GM12872 (cell line): ENCODE measurements at regions not wholly inside any gene's neighbourhood (a gene's known extent, or its start where the extent isn't known, plus 50 kb on each side); places are given as distances from the start of the nearest gene placed in this dataset.

Experiments
- CTCF ChIP-seq: IDR thresholded peaks from 3 replicates; pipeline ENCODE4 v1.5.1; 2011; ENCODE audit warnings: low read depth, mild to moderate bottlenecking, low read length, moderate library complexity; ENCODE audit not compliant: insufficient read depth

DNA sequence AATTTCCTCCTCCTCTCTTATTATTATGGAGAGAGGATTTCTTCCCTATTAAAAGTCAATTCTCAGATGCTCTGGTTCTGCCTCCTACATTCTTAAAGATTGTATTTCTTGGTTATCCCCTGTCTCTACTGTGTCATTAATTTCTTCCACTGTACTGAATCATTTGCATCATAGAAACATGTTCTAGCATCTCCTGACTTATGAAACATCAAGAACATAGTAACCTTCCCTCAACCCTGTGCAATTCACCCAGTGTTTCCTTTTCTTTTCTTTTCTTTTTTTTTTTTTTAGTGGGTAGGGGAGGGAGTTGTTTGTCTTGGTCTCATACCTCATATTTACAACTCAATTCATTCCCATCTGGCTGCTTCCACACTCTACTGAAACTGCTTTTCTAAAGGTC is 288.0 kb upstream of the PLET1 start:
- no peak for TF ChIP-seq CTCF

GRCh38 chr11:112553205-112553731 is 292.6 kb upstream of the PLET1 start:
- TF ChIP-seq CTCF = no peak

GRCh38 chr11:112554586-112554985 is 293.9 kb upstream of the PLET1 start:
- TF ChIP-seq CTCF = no peak

DNA sequence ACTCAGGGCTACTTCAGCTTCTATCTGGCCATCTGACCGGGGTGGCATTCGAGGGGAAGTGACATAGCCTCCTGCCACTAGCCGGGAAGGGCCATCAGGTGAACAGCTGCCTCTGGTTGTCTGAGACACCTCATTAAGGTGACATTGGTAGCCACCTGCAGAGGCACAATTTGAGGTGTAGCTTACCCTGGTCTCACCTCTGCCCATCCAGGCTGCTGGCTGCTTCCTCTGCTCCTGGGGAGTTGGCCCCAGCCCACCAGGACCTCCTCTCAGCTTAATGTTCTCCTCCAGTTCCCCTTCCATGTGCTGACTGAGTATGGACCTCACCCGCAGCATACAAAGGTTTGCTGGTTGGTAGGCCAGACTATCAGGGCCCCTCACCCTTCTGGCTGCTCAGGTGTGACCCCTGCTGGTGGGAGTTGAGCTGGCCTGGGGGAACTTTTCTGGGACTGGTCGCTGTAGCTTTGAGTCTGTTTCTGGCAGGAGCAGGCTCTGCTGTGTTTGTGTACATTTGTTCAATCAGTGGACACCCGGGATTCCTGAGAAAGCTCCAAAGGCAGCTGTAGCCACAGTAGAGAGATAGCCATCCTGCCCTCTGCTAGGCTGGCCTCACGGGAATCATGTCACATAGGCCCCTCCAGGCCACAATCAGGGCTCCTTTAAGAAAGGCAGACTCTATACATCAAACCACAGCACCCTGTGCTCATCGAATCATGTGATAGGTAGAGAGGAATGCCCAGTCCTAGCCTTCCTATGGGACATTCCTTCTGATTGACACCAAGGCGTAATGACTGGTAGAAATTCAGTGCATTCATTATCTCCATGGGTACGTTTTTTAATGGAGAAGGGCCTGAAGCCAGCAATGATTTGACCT is 295.1 kb upstream of the PLET1 start:
- peak; percentile 86 for TF ChIP-seq CTCF

- TF ChIP-seq CTCF = no peak
These were observed 298.0 kb upstream of the PLET1 start for GRCh38 chr11:112558691-112559090.

DNA sequence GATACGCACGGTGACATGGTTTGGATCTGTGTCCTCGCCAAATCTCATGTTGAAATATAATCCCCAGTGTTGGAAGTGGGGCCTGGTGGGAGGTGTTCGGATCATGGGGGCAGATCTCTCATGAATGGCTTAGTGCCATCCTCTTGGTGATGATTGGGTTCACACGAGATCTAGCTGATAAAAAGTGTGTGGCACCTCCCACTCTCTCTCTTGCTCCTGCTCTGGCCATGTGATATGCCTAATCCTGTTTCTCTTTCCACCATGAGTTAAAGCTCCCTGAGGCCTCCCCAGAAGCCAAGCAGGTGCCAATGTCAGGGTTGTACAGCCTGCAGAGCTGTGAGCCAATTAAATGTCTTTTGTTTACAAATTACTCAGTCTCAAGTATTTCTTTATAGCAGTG is 303.1 kb upstream of the PLET1 start:
- no peak for TF ChIP-seq CTCF

DNA sequence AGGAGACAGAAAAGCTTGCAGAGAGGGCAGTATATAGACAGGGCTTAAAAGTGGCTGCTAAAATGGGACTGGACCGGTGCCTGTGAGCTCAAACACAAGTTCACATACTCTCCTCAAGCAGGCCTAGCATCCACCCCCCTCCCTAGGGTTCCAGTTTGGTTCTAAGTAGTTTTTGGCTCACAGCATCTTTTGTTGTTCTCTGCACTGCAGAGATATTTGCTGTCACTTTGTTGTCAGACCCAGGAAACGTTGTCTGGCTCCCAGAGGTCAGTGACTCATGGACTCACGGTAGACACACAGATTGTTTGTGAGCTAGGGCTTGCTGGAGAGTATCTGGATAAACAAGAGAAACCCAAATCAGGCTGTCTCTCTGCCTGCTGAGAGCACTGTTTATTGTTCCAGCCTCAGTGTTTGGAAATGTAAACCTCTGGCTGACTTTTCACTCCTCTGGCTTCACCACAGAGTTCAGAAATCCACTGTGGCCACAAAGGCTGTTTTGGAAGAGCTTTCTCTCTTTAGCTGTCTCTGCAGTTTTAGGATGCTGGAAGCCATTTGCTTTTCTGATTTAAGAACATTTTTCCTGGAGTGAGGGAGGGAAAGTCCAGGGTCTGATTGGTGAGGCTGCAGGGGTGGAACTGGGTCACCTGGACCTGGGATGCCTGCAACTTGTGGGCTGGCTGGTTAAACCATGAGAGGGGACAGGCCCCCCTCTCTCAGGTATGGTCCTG is 303.7 kb upstream of the PLET1 start:
- no peak for TF ChIP-seq CTCF
